ENCODE measurements at regions not wholly inside any gene's neighbourhood (a gene's known extent, or its start where the extent isn't known, plus 50 kb on each side); places are given as distances from the start of the nearest gene placed in this dataset.

DNA sequence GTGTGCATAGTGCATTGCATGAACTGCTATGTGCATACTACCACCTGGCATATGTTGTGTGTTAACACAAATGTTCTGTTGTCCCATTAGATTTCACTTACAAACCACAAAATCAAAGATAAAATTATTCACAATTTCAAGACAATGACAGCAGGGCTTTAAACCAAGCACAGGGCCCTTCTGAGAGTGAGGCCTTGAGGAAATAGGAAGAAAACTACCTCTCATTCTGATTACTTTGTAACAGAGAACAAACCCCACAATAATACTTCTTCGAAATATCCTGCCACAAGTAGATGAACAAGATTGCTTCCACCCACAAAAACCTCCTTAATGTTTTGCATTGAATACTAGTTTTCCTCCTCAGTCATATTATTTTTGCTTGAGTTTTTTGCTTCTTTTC lies 85.5 kb upstream of the SPANXB1 start:
- H3K9me3 ChIP-seq: no peaks in the 10 kb centered on the region
- no peak for DNase-seq (ENCODE audit: low spot score in 2 of 2)
- H3K27me3 ChIP-seq: no peaks in the 10 kb centered on the region
- no peaks in the 10 kb centered on the region for H3K36me3 ChIP-seq
- 97 to 100% methylated on average over 1 of the region's 1 CpG for WGBS, 2 donors
- no peaks in the 10 kb centered on the region for H3K4me1 ChIP-seq
- H3K4me3 ChIP-seq: no peak overlapping the region
- H3K27ac ChIP-seq: no peak overlapping the region
- TF ChIP-seq EP300 (IDR thresholded peaks at IDR 0.05): no peak
- TF ChIP-seq, protein P1, sequence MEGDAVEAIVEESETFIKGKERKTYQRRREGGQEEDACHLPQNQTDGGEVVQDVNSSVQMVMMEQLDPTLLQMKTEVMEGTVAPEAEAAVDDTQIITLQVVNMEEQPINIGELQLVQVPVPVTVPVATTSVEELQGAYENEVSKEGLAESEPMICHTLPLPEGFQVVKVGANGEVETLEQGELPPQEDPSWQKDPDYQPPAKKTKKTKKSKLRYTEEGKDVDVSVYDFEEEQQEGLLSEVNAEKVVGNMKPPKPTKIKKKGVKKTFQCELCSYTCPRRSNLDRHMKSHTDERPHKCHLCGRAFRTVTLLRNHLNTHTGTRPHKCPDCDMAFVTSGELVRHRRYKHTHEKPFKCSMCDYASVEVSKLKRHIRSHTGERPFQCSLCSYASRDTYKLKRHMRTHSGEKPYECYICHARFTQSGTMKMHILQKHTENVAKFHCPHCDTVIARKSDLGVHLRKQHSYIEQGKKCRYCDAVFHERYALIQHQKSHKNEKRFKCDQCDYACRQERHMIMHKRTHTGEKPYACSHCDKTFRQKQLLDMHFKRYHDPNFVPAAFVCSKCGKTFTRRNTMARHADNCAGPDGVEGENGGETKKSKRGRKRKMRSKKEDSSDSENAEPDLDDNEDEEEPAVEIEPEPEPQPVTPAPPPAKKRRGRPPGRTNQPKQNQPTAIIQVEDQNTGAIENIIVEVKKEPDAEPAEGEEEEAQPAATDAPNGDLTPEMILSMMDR (IDR thresholded peaks at IDR 0.05): no peak
- no peak for TF ChIP-seq POLR2A (IDR thresholded peaks at IDR 0.05)

DNA sequence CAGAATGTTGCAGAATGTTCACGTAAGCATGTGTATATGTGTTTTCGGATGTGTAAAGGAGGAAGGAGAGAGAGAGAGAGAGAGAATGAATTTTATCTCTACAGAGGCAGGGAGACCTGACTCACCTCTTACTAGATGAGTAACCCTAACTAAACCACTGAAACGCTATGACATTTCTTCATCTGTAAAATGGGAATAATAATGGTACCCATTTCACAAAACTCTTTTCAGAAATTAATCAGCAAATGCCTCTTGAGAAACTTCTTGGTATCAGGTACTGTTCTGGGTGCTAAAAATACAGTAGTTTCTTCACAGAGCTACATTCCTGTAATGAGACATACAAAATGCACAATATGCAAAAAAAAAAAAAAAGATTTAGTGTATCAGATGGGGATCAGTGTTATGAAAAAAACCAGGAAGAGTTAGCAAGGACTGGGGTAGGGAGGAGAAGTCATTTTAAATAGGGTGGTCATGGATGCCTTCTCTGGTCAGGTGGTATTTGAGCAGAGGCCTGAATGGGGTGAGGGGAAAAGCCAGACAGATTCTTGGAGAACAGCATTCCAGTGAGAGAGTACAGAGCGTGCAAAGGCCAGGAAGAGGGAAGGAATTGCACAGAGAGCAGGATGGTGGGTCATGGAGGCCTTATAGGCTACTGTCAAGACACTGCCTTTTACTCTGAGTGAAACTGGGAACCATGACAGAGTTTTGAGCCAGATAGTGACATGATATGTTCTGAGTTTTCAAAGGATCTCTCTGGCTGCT lies 84.9 kb upstream of the SPANXB1 start:
- TF ChIP-seq EP300 (IDR thresholded peaks at IDR 0.05) (no peak), POLR2A (IDR thresholded peaks at IDR 0.05) (no peak)
- TF ChIP-seq, protein P1 (IDR thresholded peaks at IDR 0.05): no peak
- no peaks in the 10 kb centered on the region for H3K4me1 ChIP-seq
- H3K36me3 ChIP-seq: no peaks in the 10 kb centered on the region
- 84 to 92% methylated on average over 4 of the region's 4 CpGs for WGBS, 2 donors
- H3K27ac ChIP-seq: no peak overlapping the region
- H3K4me3 ChIP-seq: no peak overlapping the region
- H3K9me3 ChIP-seq: no peaks in the 10 kb centered on the region
- H3K27me3 ChIP-seq: no peaks in the 10 kb centered on the region
- no peak for DNase-seq (ENCODE audit: low spot score in 2 of 2)

DNA sequence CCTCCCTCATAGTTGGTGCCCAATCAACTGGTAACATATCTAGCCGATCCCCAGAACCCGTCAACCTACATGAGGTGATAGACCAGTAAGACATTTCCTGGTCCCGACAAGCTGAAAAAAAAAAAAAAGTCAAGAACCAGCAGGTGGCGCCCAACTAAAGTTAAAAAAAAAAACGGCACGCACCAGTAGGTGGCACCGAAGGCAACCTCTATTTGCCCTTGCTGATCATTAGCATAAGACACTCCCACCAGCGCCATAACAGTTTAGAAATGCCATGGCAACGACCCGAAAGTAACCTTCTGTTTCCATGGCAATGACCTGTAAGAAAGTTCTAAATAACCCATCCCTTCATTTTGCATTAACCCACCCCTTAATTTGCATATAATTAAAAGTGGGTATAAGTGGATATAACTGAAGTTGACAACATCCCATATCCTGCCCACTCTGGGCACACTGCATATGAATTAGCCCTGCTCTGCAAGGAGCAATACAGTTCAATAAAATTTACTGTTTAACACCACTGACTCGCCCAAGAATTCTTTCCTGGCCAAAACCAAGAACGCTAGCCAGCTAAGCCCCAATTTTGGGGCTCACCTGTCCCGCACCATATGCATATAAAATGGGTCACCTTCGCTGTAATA lies 83.9 kb upstream of the SPANXB1 start:
- Histone ChIP-seq H3K4me1 (no peaks in the 10 kb centered on the region), H3K27me3 (no peaks in the 10 kb centered on the region), H3K4me3 (no peak overlapping the region), H3K27ac (no peak overlapping the region), H3K36me3 (no peaks in the 10 kb centered on the region), H3K9me3 (no peaks in the 10 kb centered on the region)
- WGBS, 2 donors: 42 to 46% methylated on average over 14 of the region's 14 CpGs
- no peak for TF ChIP-seq EP300 (IDR thresholded peaks at IDR 0.05)
- TF ChIP-seq POLR2A (IDR thresholded peaks at IDR 0.05): no peak
- TF ChIP-seq, protein P1 (IDR thresholded peaks at IDR 0.05): peak in 3 of 5 experiments; percentile 20 to 44 (median 30)
- no peak for DNase-seq (ENCODE audit: low spot score in 2 of 2)

DNA sequence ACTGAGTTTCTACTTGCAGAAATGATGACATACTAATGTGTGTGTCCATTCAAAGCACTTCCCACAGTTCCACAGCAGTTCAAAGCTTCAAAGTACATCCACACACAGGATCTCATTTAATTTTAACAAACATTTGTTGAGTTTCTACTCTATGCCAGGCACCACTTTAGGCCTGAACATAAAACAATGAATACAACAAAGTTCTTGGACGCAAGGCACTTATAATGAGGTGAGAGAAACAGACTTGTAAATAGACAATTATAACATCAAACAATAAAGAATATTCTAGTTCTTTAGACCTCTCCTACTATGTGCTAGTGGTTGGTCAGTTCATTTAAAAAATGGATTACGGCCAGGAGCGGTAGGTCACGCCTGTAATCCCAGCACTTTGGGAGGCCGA lies 82.0 kb upstream of the SPANXB1 start:
- no peak overlapping the region for H3K4me3 ChIP-seq
- 87 to 100% methylated on average over 5 of the region's 5 CpGs for WGBS, 2 donors
- no peaks in the 10 kb centered on the region for H3K9me3 ChIP-seq
- H3K36me3 ChIP-seq: no peaks in the 10 kb centered on the region
- no peak overlapping the region for H3K27ac ChIP-seq
- H3K27me3 ChIP-seq: no peaks in the 10 kb centered on the region
- H3K4me1 ChIP-seq: no peaks in the 10 kb centered on the region
- TF ChIP-seq EP300 (IDR thresholded peaks at IDR 0.05): no peak
- TF ChIP-seq POLR2A (IDR thresholded peaks at IDR 0.05): no peak
- TF ChIP-seq, protein P1 (IDR thresholded peaks at IDR 0.05): no peak
- no peak for DNase-seq (ENCODE audit: low spot score in 2 of 2)

DNA sequence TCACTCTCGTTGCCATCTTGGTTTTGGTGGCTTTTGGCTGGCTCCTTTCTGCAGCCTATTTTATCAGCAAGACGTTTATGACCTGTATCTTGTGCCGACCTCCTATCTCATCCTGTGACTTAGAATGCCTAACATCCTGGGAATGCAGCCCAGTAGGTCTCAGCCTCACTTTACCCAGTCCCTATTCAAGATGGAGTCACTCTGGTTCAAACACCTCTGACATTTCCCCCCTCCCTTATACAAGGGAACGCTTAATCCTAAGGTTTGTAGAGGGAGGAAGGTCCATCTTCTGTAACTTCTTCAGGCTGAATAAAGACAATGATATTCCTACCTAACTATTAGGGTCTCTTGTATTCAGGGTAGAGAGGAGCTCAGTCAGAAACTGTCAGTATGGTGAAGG lies 79.3 kb upstream of the SPANXB1 start:
- Histone ChIP-seq H3K36me3 (no peaks in the 10 kb centered on the region), H3K27ac (no peak overlapping the region), H3K9me3 (no peaks in the 10 kb centered on the region), H3K4me3 (no peak overlapping the region), H3K27me3 (no peaks in the 10 kb centered on the region), H3K4me1 (no peaks in the 10 kb centered on the region)
- TF ChIP-seq EP300 (IDR thresholded peaks at IDR 0.05) (no peak), POLR2A (IDR thresholded peaks at IDR 0.05) (no peak)
- TF ChIP-seq, protein P1 (IDR thresholded peaks at IDR 0.05): no peak
- WGBS, 2 donors: 68 to 83% methylated on average over 4 of the region's 4 CpGs
- no peak for DNase-seq (ENCODE audit: low spot score in 2 of 2)
